HEK293T (cell line): ENCODE measurements at regions not wholly inside any gene's neighbourhood (a gene's known extent, or its start where the extent isn't known, plus 50 kb on each side); places are given as distances from the start of the nearest gene placed in this dataset.

Experiments used
- ARNT ChIP-seq: fragments of 450-650 bp; IDR thresholded peaks from 2 replicates; pipeline ENCODE4 v1.6.1; 2017; ENCODE audit warnings: mild to moderate bottlenecking
- BHLHE40 ChIP-seq: fragments of 450-650 bp; IDR thresholded peaks from 2 replicates; pipeline ENCODE4 v1.6.1; 2016; ENCODE audit warnings: mild to moderate bottlenecking, moderate library complexity, borderline replicate concordance
- CTBP1 ChIP-seq: fragments of 450-650 bp; IDR thresholded peaks from 2 replicates; pipeline ENCODE4 v1.6.1; 2016; ENCODE audit warnings: borderline replicate concordance
- ELF4 ChIP-seq: fragments of 450-650 bp; IDR thresholded peaks from 2 replicates; pipeline ENCODE4 v1.6.1; 2017; ENCODE audit warnings: antibody characterized with exemption
- FOXA1 ChIP-seq: fragments of 450-650 bp; IDR thresholded peaks from 2 replicates; pipeline ENCODE4 v1.6.1; 2016; ENCODE audit warnings: mild to moderate bottlenecking
- HDGF ChIP-seq: fragments of 450-650 bp; IDR thresholded peaks from 2 replicates; pipeline ENCODE4 v1.6.1; 2017; ENCODE audit warnings: antibody characterized with exemption, borderline replicate concordance
- LEF1 ChIP-seq: fragments of 450-650 bp; IDR thresholded peaks from 2 replicates; pipeline ENCODE4 v1.6.1; 2017; ENCODE audit warnings: mild to moderate bottlenecking, borderline replicate concordance
- NFRKB ChIP-seq: fragments of 450-650 bp; IDR thresholded peaks from 2 replicates; pipeline ENCODE4 v1.6.1; 2016; ENCODE audit warnings: mild to moderate bottlenecking, moderate library complexity
- PKNOX1 ChIP-seq: fragments of 450-650 bp; IDR thresholded peaks from 2 replicates; pipeline ENCODE4 v1.6.1; 2016
- SP1 ChIP-seq: fragments of 450-650 bp; IDR thresholded peaks from 2 replicates; pipeline ENCODE4 v1.6.1; 2017
- SUZ12 ChIP-seq: fragments of 450-650 bp; IDR thresholded peaks from 2 replicates; pipeline ENCODE4 v1.6.1; 2016; ENCODE audit warnings: mild to moderate bottlenecking
- TARDBP ChIP-seq: fragments of 450-650 bp; IDR thresholded peaks from 2 replicates; pipeline ENCODE4 v1.6.1; 2016

DNA sequence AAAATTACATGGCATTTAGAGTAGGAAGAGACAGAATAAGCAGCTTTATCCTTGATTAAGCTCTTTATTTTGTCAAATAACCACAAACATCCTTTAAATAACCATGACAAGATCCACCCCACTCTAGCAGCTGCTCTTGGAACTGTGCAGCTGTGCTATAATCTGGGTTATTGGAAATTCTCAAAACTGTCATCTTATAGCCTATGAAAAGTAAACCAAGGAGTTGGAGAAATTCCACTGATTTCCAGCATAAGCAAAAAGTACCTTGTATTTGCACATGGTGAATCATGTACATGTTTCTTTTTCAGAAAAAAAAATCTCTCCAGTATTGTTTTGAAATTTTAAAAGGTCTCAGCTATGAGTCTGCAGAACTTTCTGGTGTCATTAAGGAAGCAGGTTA, 88.8 kb upstream of the ABI3BP start:
- TF ChIP-seq HDGF (no peak), FOXA1 (no peak), SUZ12 (no peak), ARNT (no peak), CTBP1 (no peak), TARDBP (no peak), SP1 (no peak), BHLHE40 (no peak), PKNOX1 (no peak), ELF4 (no peak), LEF1 (no peak), NFRKB (no peak)
